PFSK-1 (cell line): ENCODE measurements at regions not wholly inside any gene's neighbourhood (a gene's known extent, or its start where the extent isn't known, plus 50 kb on each side); places are given as distances from the start of the nearest gene placed in this dataset.

Experiments used
- FOXP2 ChIP-seq: optimal IDR thresholded peaks from 2 replicates; pipeline ENCODE3; 2011; ENCODE audit warnings: borderline replicate concordance, control low read depth, inconsistent platforms; ENCODE audit not compliant: insufficient read depth; ENCODE audit errors: extremely low read length, extremely low read depth
- POLR2AphosphoS5 ChIP-seq: IDR thresholded peaks from 2 replicates; pipeline ENCODE4 v1.6.1; 2012; ENCODE audit warnings: low read depth, mild to moderate bottlenecking, control low read depth, low read length, moderate library complexity
- REST ChIP-seq, 2 experiments: IDR thresholded peaks; 2 replicates each; pipeline versions ENCODE4 v1.6.1 to v1.8.0; 2011 to 2012; ENCODE audit warnings: low read depth in 2 of 2, low read length in 2 of 2, control low read depth in 1 of 2, inconsistent platforms in 1 of 2, mild to moderate bottlenecking in 1 of 2, moderate library complexity in 1 of 2; ENCODE audit not compliant: insufficient read depth in 1 of 2
- SIN3A ChIP-seq: IDR thresholded peaks from 2 replicates; pipeline ENCODE4 v1.6.1; 2012; ENCODE audit warnings: mild to moderate bottlenecking, low read length, moderate library complexity, borderline replicate concordance; ENCODE audit not compliant: insufficient read depth
- TAF1 ChIP-seq: IDR thresholded peaks from 2 replicates; pipeline ENCODE4 v1.6.1; 2012; ENCODE audit warnings: low read length, control low read depth, borderline replicate concordance; ENCODE audit not compliant: insufficient read depth

- TF ChIP-seq TAF1 (no peak), REST (IDR thresholded peaks at IDR 0.05; ENCODE audit: insufficient read depth in 1 of 2, low read depth in 2 of 2, low read length in 2 of 2) (no peak), FOXP2 (no peak), POLR2AphosphoS5 (no peak), SIN3A (no peak)
Observed at GRCh38 chr11:134728186-134728585, 316.1 kb upstream of the B3GAT1 start.
